ENCODE measurements at regions not wholly inside any gene's neighbourhood (a gene's known extent, or its start where the extent isn't known, plus 50 kb on each side); places are given as distances from the start of the nearest gene placed in this dataset.
"Not testable (repeated sequence)": the region's sequence is repeated elsewhere in the genome, so short reads cannot be mapped to it uniquely, and the experiment has no call there.

- CTCF ChIA-PET, result no interaction called here
- no peak for ATAC-seq (ENCODE audit: low read depth)
Measured at GRCh38 chr11:112697391-112698178, 263.6 kb upstream of the NCAM1 start.

GRCh38 chr11:112705148-112705547 is 256.1 kb upstream of the NCAM1 start:
- ChIA-PET POLR2A (no interaction called here), CTCF (no interaction called here)
- Mint-ChIP-seq H3K36me3 (ENCODE audit: low read depth) (no peaks in the 10 kb centered on the region), H3K9me3 (peaks cover 10% of the 10 kb centered on the region), H3K27ac (no peak overlapping the region), H3K27me3 (peaks cover 2% of the 10 kb centered on the region), H3K4me3 (no peak overlapping the region), H3K4me1 (no peaks in the 10 kb centered on the region)
- DNase-seq (no peak), ATAC-seq (ENCODE audit: low read depth) (no peak)
- no peak for TF ChIP-seq CTCF (IDR thresholded peaks at IDR 0.05)
- intact Hi-C loops (cut with micrococcal nuclease), result no loop called here

More at GRCh38 chr11:112697391-112698178, 263.6 kb upstream of the NCAM1 start:
- DNase-seq, result no peak
- TF ChIP-seq CTCF (IDR thresholded peaks at IDR 0.05), result no peak
- no peaks in the 10 kb centered on the region for H3K4me1 Mint-ChIP-seq
- H3K9me3 Mint-ChIP-seq, result peaks cover 3% of the 10 kb centered on the region
- H3K36me3 Mint-ChIP-seq (ENCODE audit: low read depth), result no peaks in the 10 kb centered on the region
- intact Hi-C loops (cut with micrococcal nuclease), result no loop called here
- H3K27me3 Mint-ChIP-seq, result peaks cover 4% of the 10 kb centered on the region
- POLR2A ChIA-PET, result no interaction called here
- no peak overlapping the region for H3K27ac Mint-ChIP-seq
- no peak overlapping the region for H3K4me3 Mint-ChIP-seq

- H3K4me1 Mint-ChIP-seq, result no peaks in the 10 kb centered on the region
- no peak for ATAC-seq (ENCODE audit: low read depth)
- H3K9me3 Mint-ChIP-seq, result peaks cover 9% of the 10 kb centered on the region
- H3K4me3 Mint-ChIP-seq, result no peak overlapping the region
- intact Hi-C loops (cut with micrococcal nuclease), result no loop called here
- no peak for TF ChIP-seq CTCF (IDR thresholded peaks at IDR 0.05)
- DNase-seq, result no peak
- no peak overlapping the region for H3K27ac Mint-ChIP-seq
- CTCF ChIA-PET, result no interaction called here
- POLR2A ChIA-PET, result no interaction called here
- no peaks in the 10 kb centered on the region for H3K36me3 Mint-ChIP-seq (ENCODE audit: low read depth)
- H3K27me3 Mint-ChIP-seq, result peaks cover 3% of the 10 kb centered on the region
Measured at GRCh38 chr11:112706863-112707262, 254.4 kb upstream of the NCAM1 start.

- ATAC-seq (ENCODE audit: low read depth); intact Hi-C loops (cut with micrococcal nuclease); H3K9me3 Mint-ChIP-seq; H3K27me3 Mint-ChIP-seq; CTCF ChIA-PET; POLR2A ChIA-PET; H3K4me1 Mint-ChIP-seq; H3K4me3 Mint-ChIP-seq; DNase-seq; H3K36me3 Mint-ChIP-seq (ENCODE audit: low read depth); H3K27ac Mint-ChIP-seq: not testable (repeated sequence)
Measured at GRCh38 chr11:112714340-112714739, 246.9 kb upstream of the NCAM1 start.

- Mint-ChIP-seq H3K9me3 (no peaks in the 10 kb centered on the region), H3K27ac (no peak overlapping the region), H3K36me3 (ENCODE audit: low read depth) (no peaks in the 10 kb centered on the region), H3K27me3 (peaks cover 7% of the 10 kb centered on the region), H3K4me1 (no peaks in the 10 kb centered on the region), H3K4me3 (no peak overlapping the region)
- ChIA-PET CTCF (no interaction called here), POLR2A (no interaction called here)
- ATAC-seq (ENCODE audit: low read depth) (no peak), DNase-seq (no peak)
- TF ChIP-seq CTCF (IDR thresholded peaks at IDR 0.05), result no peak
- intact Hi-C loops (cut with micrococcal nuclease), result no loop called here
Measured at GRCh38 chr11:112715056-112715455, 246.2 kb upstream of the NCAM1 start.

- POLR2A ChIA-PET, result no interaction called here
Measured at GRCh38 chr11:112718483-112718882, 242.7 kb upstream of the NCAM1 start.

More at GRCh38 chr11:112718483-112718882, 242.7 kb upstream of the NCAM1 start:
- DNase-seq (no peak), ATAC-seq (ENCODE audit: low read depth) (no peak)
- H3K4me3 Mint-ChIP-seq, result no peak overlapping the region
- TF ChIP-seq CTCF (IDR thresholded peaks at IDR 0.05), result no peak
- H3K36me3 Mint-ChIP-seq (ENCODE audit: low read depth), result no peaks in the 10 kb centered on the region
- no peaks in the 10 kb centered on the region for H3K9me3 Mint-ChIP-seq
- intact Hi-C loops (cut with micrococcal nuclease), result no loop called here
- peaks cover 4% of the 10 kb centered on the region for H3K27me3 Mint-ChIP-seq
- H3K27ac Mint-ChIP-seq, result no peak overlapping the region
- H3K4me1 Mint-ChIP-seq, result no peaks in the 10 kb centered on the region
- CTCF ChIA-PET, result no interaction called here

Data from activated B cell treated with CpG ODN at 0.5 μM for 24 hours (primary cell).